ENCODE measurements at regions not wholly inside any gene's neighbourhood (a gene's known extent, or its start where the extent isn't known, plus 50 kb on each side); places are given as distances from the start of the nearest gene placed in this dataset.

- TF ChIP-seq ELF4 (IDR thresholded peaks at IDR 0.05) (no peak), LEF1 (IDR thresholded peaks at IDR 0.05; ENCODE audit: borderline replicate concordance) (no peak), L3MBTL2 (conservative IDR thresholded peaks at IDR 0.05) (no peak), HDGF (IDR thresholded peaks at IDR 0.05; ENCODE audit: borderline replicate concordance) (no peak), BHLHE40 (IDR thresholded peaks at IDR 0.05; ENCODE audit: borderline replicate concordance) (no peak), FOXA1 (IDR thresholded peaks at IDR 0.05) (no peak), FOXM1 (IDR thresholded peaks at IDR 0.05; ENCODE audit: borderline replicate concordance) (no peak), ZNF384 (IDR thresholded peaks at IDR 0.05) (no peak), SP1 (IDR thresholded peaks at IDR 0.05) (no peak), CTBP1 (IDR thresholded peaks at IDR 0.05; ENCODE audit: borderline replicate concordance) (no peak), FOXK2 (IDR thresholded peaks at IDR 0.05) (no peak), ARNT (IDR thresholded peaks at IDR 0.05) (no peak), SUZ12 (IDR thresholded peaks at IDR 0.05) (no peak), NFRKB (IDR thresholded peaks at IDR 0.05) (no peak), TARDBP (IDR thresholded peaks at IDR 0.05) (no peak)
- TF ChIP-seq, protein P1, sequence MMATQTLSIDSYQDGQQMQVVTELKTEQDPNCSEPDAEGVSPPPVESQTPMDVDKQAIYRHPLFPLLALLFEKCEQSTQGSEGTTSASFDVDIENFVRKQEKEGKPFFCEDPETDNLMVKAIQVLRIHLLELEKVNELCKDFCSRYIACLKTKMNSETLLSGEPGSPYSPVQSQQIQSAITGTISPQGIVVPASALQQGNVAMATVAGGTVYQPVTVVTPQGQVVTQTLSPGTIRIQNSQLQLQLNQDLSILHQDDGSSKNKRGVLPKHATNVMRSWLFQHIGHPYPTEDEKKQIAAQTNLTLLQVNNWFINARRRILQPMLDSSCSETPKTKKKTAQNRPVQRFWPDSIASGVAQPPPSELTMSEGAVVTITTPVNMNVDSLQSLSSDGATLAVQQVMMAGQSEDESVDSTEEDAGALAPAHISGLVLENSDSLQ (IDR thresholded peaks at IDR 0.05): no peak
- no peak for DNase-seq (ENCODE audit: extremely low spot score)
- CTCF ChIA-PET: no interaction called here
- POLR2A ChIA-PET: no interaction called here
Measured at GRCh38 chr10:130960531-130960930, 351.0 kb downstream of the TCERG1L start.

GRCh38 chr10:130961506-130962239 lies 349.8 kb downstream of the TCERG1L start:
- ChIA-PET POLR2A (no interaction called here), CTCF (no interaction called here)
- TF ChIP-seq ZNF384 (IDR thresholded peaks at IDR 0.05) (no peak), NFRKB (IDR thresholded peaks at IDR 0.05) (no peak), BHLHE40 (IDR thresholded peaks at IDR 0.05; ENCODE audit: borderline replicate concordance) (no peak), ARNT (IDR thresholded peaks at IDR 0.05) (no peak), FOXK2 (IDR thresholded peaks at IDR 0.05) (no peak), L3MBTL2 (conservative IDR thresholded peaks at IDR 0.05) (no peak), HDGF (IDR thresholded peaks at IDR 0.05; ENCODE audit: borderline replicate concordance) (no peak), CTBP1 (IDR thresholded peaks at IDR 0.05; ENCODE audit: borderline replicate concordance) (no peak)
- TF ChIP-seq, protein P1 (IDR thresholded peaks at IDR 0.05): no peak
- no peak for DNase-seq (ENCODE audit: extremely low spot score)

DNA sequence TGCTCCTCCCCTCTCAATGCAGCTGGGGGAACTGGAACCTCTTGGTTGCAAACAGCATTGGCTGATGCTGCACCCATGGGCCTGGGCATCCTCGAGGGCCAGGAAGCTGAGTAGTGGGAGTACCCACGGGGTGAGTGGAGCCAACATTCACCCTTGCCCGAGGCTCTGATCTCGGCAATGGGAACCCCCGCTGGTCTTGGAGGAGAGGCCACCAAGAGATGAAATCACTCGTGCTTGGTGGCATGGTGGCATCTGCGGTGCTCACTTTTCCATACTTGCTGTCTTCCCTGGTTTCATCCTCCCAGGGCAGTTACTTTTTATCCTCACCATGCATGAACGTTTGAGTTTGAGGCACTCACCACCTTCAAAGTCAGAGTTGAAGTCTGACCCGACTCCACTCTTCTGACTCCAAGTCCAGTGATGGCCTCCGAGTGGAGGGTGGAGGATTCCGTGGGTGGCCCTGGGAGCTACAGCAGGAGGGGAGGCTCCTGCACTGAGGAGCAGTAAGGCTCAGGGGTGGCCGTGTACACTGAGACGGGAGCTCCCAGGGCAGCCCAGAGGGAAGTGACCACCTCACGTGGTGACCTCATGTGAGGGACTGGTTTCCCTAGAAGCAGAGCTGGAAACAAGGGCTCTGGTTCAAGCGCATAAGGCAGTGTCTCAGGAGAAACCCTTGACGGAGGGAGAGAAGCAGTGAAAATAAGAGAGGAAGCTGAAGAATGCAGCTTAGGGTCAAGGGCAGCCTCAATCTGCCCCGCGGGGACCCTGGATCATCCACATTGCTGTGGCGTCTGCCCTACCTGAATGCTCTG lies 349.1 kb downstream of the TCERG1L start:
- TF ChIP-seq CTBP1 (IDR thresholded peaks at IDR 0.05; ENCODE audit: borderline replicate concordance) (no peak), FOXA1 (IDR thresholded peaks at IDR 0.05) (no peak), HDGF (IDR thresholded peaks at IDR 0.05; ENCODE audit: borderline replicate concordance) (no peak), FOXK2 (IDR thresholded peaks at IDR 0.05) (no peak), ELF4 (IDR thresholded peaks at IDR 0.05) (no peak), ZNF384 (IDR thresholded peaks at IDR 0.05) (no peak), ARNT (IDR thresholded peaks at IDR 0.05) (no peak), FOXM1 (IDR thresholded peaks at IDR 0.05; ENCODE audit: borderline replicate concordance) (no peak), SUZ12 (IDR thresholded peaks at IDR 0.05) (no peak), SP1 (IDR thresholded peaks at IDR 0.05) (no peak), NFRKB (IDR thresholded peaks at IDR 0.05) (no peak), BHLHE40 (IDR thresholded peaks at IDR 0.05; ENCODE audit: borderline replicate concordance) (no peak), L3MBTL2 (conservative IDR thresholded peaks at IDR 0.05) (no peak), TARDBP (IDR thresholded peaks at IDR 0.05) (no peak)
- DNase-seq (ENCODE audit: extremely low spot score): no peak
- CTCF ChIA-PET: no interaction called here
- POLR2A ChIA-PET: no interaction called here

DNA sequence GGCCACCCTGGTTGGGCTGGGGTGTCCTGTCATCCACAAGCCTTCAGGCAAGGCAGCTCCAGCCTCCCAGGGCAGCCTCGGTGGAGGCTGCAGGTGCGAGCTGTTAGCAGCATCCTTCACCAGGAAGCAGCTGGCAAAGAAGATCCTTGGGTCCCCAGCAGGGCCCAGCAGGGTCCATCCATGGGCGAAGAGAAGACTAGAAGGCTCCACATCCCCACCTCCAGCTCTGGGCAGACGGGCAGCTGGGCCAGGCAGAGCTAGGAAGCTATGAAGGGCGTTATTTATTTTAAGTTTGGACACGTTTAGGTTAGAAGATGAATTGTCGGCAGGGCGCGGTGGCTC lies 348.5 kb downstream of the TCERG1L start:
- CTCF ChIA-PET: no interaction called here
- POLR2A ChIA-PET: no interaction called here
- no peak for DNase-seq (ENCODE audit: extremely low spot score)
- no peak for TF ChIP-seq FOXK2 (IDR thresholded peaks at IDR 0.05)
- TF ChIP-seq CTBP1 (IDR thresholded peaks at IDR 0.05; ENCODE audit: borderline replicate concordance): no peak
- TF ChIP-seq TARDBP (IDR thresholded peaks at IDR 0.05): no peak
- no peak for TF ChIP-seq HDGF (IDR thresholded peaks at IDR 0.05; ENCODE audit: borderline replicate concordance)
- TF ChIP-seq ARNT (IDR thresholded peaks at IDR 0.05): no peak
- no peak for TF ChIP-seq SUZ12 (IDR thresholded peaks at IDR 0.05)
- no peak for TF ChIP-seq NFRKB (IDR thresholded peaks at IDR 0.05)
- no peak for TF ChIP-seq FOXM1 (IDR thresholded peaks at IDR 0.05; ENCODE audit: borderline replicate concordance)
- no peak for TF ChIP-seq SP1 (IDR thresholded peaks at IDR 0.05)
- TF ChIP-seq ELF4 (IDR thresholded peaks at IDR 0.05): no peak
- TF ChIP-seq L3MBTL2 (conservative IDR thresholded peaks at IDR 0.05): no peak
- TF ChIP-seq, protein P1 (IDR thresholded peaks at IDR 0.05): no peak
- TF ChIP-seq FOXA1 (IDR thresholded peaks at IDR 0.05): no peak
- TF ChIP-seq ZNF384 (IDR thresholded peaks at IDR 0.05): no peak
- TF ChIP-seq LEF1 (IDR thresholded peaks at IDR 0.05; ENCODE audit: borderline replicate concordance): no peak
- no peak for TF ChIP-seq BHLHE40 (IDR thresholded peaks at IDR 0.05; ENCODE audit: borderline replicate concordance)

DNA sequence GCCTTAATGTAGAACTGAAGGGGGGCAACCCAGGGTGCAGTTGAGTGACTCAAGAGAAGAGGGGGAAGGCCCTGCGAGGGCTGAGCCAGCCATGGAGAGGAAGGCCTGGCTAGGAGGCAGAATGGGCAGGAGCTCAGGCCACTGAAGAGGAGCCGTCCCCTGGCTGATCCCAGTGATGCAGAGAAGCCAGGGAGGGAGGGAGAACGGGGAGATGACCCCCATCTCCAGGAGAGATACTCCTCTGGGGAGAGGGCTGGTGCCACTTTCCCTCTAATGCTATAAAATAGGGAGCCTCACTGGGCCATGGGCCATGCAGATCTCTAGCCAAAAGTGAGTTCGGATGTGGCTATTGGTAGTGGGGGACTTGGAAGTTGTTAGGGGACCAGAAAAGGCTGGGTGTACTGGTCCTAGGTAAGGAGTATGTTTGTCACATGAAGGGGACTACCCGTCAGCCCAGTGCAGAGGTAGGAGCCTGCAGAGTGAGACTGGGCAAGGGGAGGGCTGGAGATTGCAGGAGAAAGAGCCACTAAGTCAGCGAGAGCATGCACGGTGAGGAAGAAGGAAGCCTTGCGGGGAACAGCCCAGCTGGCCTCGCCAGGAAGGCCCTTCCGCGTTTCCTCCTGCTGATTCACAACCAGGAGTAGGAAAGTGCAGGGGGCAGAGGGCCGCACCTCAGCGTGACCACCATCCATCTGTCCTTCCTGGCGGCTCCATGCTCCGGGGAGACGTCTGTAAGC lies 347.6 kb downstream of the TCERG1L start:
- ChIA-PET POLR2A (no interaction called here), CTCF (no interaction called here)
- TF ChIP-seq FOXK2 (IDR thresholded peaks at IDR 0.05): no peak
- TF ChIP-seq TARDBP (IDR thresholded peaks at IDR 0.05): no peak
- no peak for TF ChIP-seq L3MBTL2 (conservative IDR thresholded peaks at IDR 0.05)
- TF ChIP-seq SUZ12 (IDR thresholded peaks at IDR 0.05): no peak
- TF ChIP-seq, protein P1 (IDR thresholded peaks at IDR 0.05): no peak
- no peak for TF ChIP-seq ARNT (IDR thresholded peaks at IDR 0.05)
- TF ChIP-seq HDGF (IDR thresholded peaks at IDR 0.05; ENCODE audit: borderline replicate concordance): no peak
- no peak for TF ChIP-seq ZNF384 (IDR thresholded peaks at IDR 0.05)
- no peak for TF ChIP-seq NFRKB (IDR thresholded peaks at IDR 0.05)
- TF ChIP-seq ELF4 (IDR thresholded peaks at IDR 0.05): no peak
- TF ChIP-seq BHLHE40 (IDR thresholded peaks at IDR 0.05; ENCODE audit: borderline replicate concordance): no peak
- no peak for TF ChIP-seq SP1 (IDR thresholded peaks at IDR 0.05)
- TF ChIP-seq CTBP1 (IDR thresholded peaks at IDR 0.05; ENCODE audit: borderline replicate concordance): no peak
- TF ChIP-seq LEF1 (IDR thresholded peaks at IDR 0.05; ENCODE audit: borderline replicate concordance): no peak
- no peak for TF ChIP-seq FOXM1 (IDR thresholded peaks at IDR 0.05; ENCODE audit: borderline replicate concordance)
- no peak for TF ChIP-seq FOXA1 (IDR thresholded peaks at IDR 0.05)
- DNase-seq (ENCODE audit: extremely low spot score): no peak

Data from HEK293T (cell line).